ENCODE measurements at regions not wholly inside any gene's neighbourhood (a gene's known extent, or its start where the extent isn't known, plus 50 kb on each side); places are given as distances from the start of the nearest gene placed in this dataset.
"Not testable (repeated sequence)": the region's sequence is repeated elsewhere in the genome, so short reads cannot be mapped to it uniquely, and the experiment has no call there.

GRCh38 chr14:57136669-57137328, 131.9 kb downstream of the EXOC5 start:
- no peak overlapping the region for H4K8ac ChIP-seq (replicated peaks; ENCODE audit: insufficient read length, low read depth, low read length)
- no peak overlapping the region for H3K56ac ChIP-seq (ENCODE audit: insufficient read length, low read depth, low read length)
- H4K91ac ChIP-seq (ENCODE audit: insufficient read length, low read depth, low read length): no peak overlapping the region
- H3K23ac ChIP-seq (ENCODE audit: insufficient read length, low read depth, low read length): no peak overlapping the region
- H3K27me3 Mint-ChIP-seq (ENCODE audit: low read depth): no peaks in the 10 kb centered on the region; the same call in 1 of the 2 replicates
- DNase-seq: no peak
- H2BK5ac ChIP-seq (ENCODE audit: insufficient read length, low read length): no peak overlapping the region
- H3K4me1 ChIP-seq (ENCODE audit: insufficient read depth, low read length): 0 out of 2 replicates have a peak, but pooled peaks cover 3% of the 10 kb centered on the region
- no peak overlapping the region for H2AFZ ChIP-seq (ENCODE audit: low read length)
- no peak for TF ChIP-seq CTCF (conservative IDR thresholded peaks at IDR 0.05)
- H2BK120ac ChIP-seq (ENCODE audit: low read depth, low read length, poor library complexity, severe bottlenecking): no peak overlapping the region
- no peaks in the 10 kb centered on the region for H3K9me3 ChIP-seq (ENCODE audit: control insufficient read depth, low read depth, low read length)
- H3K4me1 Mint-ChIP-seq: peaks cover 9% of the 10 kb centered on the region in 2 experiments
- H3K27ac Mint-ChIP-seq: peak overlapping the region in 1 of 3 experiments; percentile 17; a peak in 1 of 7 replicates
- no peak overlapping the region for H2AK5ac ChIP-seq (ENCODE audit: insufficient read length, low read length)
- H3K18ac ChIP-seq (ENCODE audit: insufficient read length, low read depth, low read length): no peak overlapping the region
- no peak overlapping the region for H3K4ac ChIP-seq (ENCODE audit: low read depth, low read length)
- H2BK12ac ChIP-seq (ENCODE audit: insufficient read length, low read depth, low read length): no peak overlapping the region
- no peaks in the 10 kb centered on the region for H3K79me1 ChIP-seq (ENCODE audit: insufficient read depth, low read depth, low read length, poor library complexity, severe bottlenecking)
- H3K4me3 Mint-ChIP-seq: no peak overlapping the region; a peak in 1 of 5 replicates
- H3K27me3 ChIP-seq (ENCODE audit: insufficient read depth, low read length): no peaks in the 10 kb centered on the region
- no peaks in the 10 kb centered on the region for H3K23me2 ChIP-seq (ENCODE audit: insufficient read length, low read depth, low read length, poor library complexity, severe bottlenecking)
- H3T11ph ChIP-seq (ENCODE audit: low read length): no peak overlapping the region
- H4K20me1 ChIP-seq (ENCODE audit: control insufficient read depth, insufficient read depth, insufficient read length): no peaks in the 10 kb centered on the region
- no peak overlapping the region for H4K5ac ChIP-seq (ENCODE audit: insufficient read length, low read depth, low read length)
- H2BK15ac ChIP-seq (ENCODE audit: low read depth, low read length): no peak overlapping the region
- H3K9ac ChIP-seq (ENCODE audit: extremely low read depth, insufficient read length, low read length): no peak overlapping the region
- no peak overlapping the region for H3K4me2 ChIP-seq (ENCODE audit: insufficient read depth, insufficient read length, low read length)
- no CpG with 5 or more reads among the region's 10 CpGs for WGBS (ENCODE audit: extremely low coverage, insufficient read length, low lambda C conversion rate)
- no peaks in the 10 kb centered on the region for H3K79me2 ChIP-seq (ENCODE audit: insufficient read depth, low read length)
- H3K36me3 Mint-ChIP-seq (ENCODE audit: insufficient read depth in 1 of 3, low read depth in 3 of 3): no peaks in the 10 kb centered on the region
- H2BK20ac ChIP-seq (ENCODE audit: low read depth, low read length, poor library complexity, severe bottlenecking): no peak overlapping the region
- no peak overlapping the region for H3K14ac ChIP-seq (ENCODE audit: insufficient read depth, low read length)
- no peaks in the 10 kb centered on the region; a peak in 1 of 5 replicates for H3K9me3 Mint-ChIP-seq
- H3K27ac ChIP-seq (ENCODE audit: insufficient read length, low read depth, low read length): no peak overlapping the region

GRCh38 chr14:57127809-57128208, 140.9 kb downstream of the EXOC5 start:
- no CpG with 5 or more reads among the region's 6 CpGs for WGBS (ENCODE audit: extremely low coverage, insufficient read length, low lambda C conversion rate)
- H2AK5ac ChIP-seq (ENCODE audit: insufficient read length, low read length); H2BK20ac ChIP-seq (ENCODE audit: low read depth, low read length, poor library complexity, severe bottlenecking); H4K20me1 ChIP-seq (ENCODE audit: control insufficient read depth, insufficient read depth, insufficient read length); H3K79me1 ChIP-seq (ENCODE audit: insufficient read depth, low read depth, low read length, poor library complexity, severe bottlenecking); H3K18ac ChIP-seq (ENCODE audit: insufficient read length, low read depth, low read length); H3K9me3 Mint-ChIP-seq; H2BK5ac ChIP-seq (ENCODE audit: insufficient read length, low read length); H3K4ac ChIP-seq (ENCODE audit: low read depth, low read length); H2BK15ac ChIP-seq (ENCODE audit: low read depth, low read length); H3K27me3 ChIP-seq (ENCODE audit: insufficient read depth, low read length); DNase-seq; H3K4me2 ChIP-seq (ENCODE audit: insufficient read depth, insufficient read length, low read length); H3K27me3 Mint-ChIP-seq (ENCODE audit: low read depth); H2BK120ac ChIP-seq (ENCODE audit: low read depth, low read length, poor library complexity, severe bottlenecking); H3K14ac ChIP-seq (ENCODE audit: insufficient read depth, low read length); H3K36me3 Mint-ChIP-seq (ENCODE audit: insufficient read depth in 1 of 3, low read depth in 3 of 3); H3K27ac Mint-ChIP-seq; H2BK12ac ChIP-seq (ENCODE audit: insufficient read length, low read depth, low read length); H3K4me3 Mint-ChIP-seq; H3K56ac ChIP-seq (ENCODE audit: insufficient read length, low read depth, low read length); H4K91ac ChIP-seq (ENCODE audit: insufficient read length, low read depth, low read length); H3K9me3 ChIP-seq (ENCODE audit: control insufficient read depth, low read depth, low read length); H4K5ac ChIP-seq (ENCODE audit: insufficient read length, low read depth, low read length); H3K79me2 ChIP-seq (ENCODE audit: insufficient read depth, low read length); H3K27ac ChIP-seq (ENCODE audit: insufficient read length, low read depth, low read length); H3K4me1 Mint-ChIP-seq; H4K8ac ChIP-seq (replicated peaks; ENCODE audit: insufficient read length, low read depth, low read length); H3K23ac ChIP-seq (ENCODE audit: insufficient read length, low read depth, low read length); H3T11ph ChIP-seq (ENCODE audit: low read length); H3K23me2 ChIP-seq (ENCODE audit: insufficient read length, low read depth, low read length, poor library complexity, severe bottlenecking); H3K9ac ChIP-seq (ENCODE audit: extremely low read depth, insufficient read length, low read length); H2AFZ ChIP-seq (ENCODE audit: low read length); H3K4me1 ChIP-seq (ENCODE audit: insufficient read depth, low read length): not testable (repeated sequence)

All from H9 (cell line).